ENCODE measurements at regions not wholly inside any gene's neighbourhood (a gene's known extent, or its start where the extent isn't known, plus 50 kb on each side); places are given as distances from the start of the nearest gene placed in this dataset.

DNA sequence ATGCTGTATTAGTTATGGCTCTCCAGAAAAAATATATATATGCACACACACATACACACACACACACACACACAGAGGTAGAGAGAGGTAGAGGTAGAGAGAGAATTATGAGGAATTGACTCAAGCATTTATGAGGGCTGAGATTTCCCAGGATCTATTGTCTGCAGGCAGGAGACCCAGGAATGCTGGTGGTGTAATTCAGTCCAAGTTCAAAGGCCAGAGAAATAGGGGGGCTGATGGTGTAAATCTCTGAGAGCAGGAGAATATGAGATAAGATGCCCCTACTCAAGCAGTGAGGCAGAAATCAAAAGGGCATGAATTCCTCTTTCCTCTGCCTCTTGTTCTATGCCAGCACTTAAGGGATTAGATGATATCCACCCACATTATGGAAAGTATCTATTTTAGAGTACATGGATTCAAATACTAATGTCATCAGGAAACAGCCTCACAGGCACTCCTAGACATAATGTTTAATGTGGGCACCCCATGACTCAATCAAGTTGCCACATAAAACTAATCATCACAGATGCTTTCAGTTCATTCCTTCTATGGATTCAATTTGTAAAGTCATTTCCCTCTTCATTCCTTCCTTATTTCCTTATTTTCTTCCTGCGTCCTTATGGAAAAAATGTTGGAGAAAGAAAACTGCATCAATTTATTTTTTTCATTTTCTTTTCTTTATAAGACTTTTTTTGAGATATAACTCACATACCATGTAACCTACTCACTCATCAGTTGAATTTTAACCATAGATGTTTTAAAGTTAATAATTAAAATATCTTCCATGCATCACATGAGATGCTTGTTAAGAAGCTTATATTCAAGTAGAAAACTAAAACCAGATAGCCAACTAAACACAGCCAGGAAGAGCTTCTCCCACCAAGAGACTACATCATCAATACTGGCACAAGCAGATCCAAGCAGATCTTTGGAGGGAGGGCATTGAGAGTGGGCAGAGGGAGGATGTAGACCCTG lies 406.2 kb downstream of the MBD2 start:
- TF ChIP-seq CTCF (IDR thresholded peaks at IDR 0.05; ENCODE audit: insufficient read depth, low read length, poor library complexity, severe bottlenecking) (no peak), EZH2phosphoT487 (conservative IDR thresholded peaks at IDR 0.05; ENCODE audit: low read length) (no peak)

All from SU-DHL-6 (cell line).